HG02571 (cell line): ENCODE measurements at regions not wholly inside any gene's neighbourhood (a gene's known extent, or its start where the extent isn't known, plus 50 kb on each side); places are given as distances from the start of the nearest gene placed in this dataset.

Experiments
- ATAC-seq: cut with Tn5 transposase; IDR thresholded peaks from one replicate; pipeline ENCODE4 v1.9.1; 2021; ENCODE audit warnings: mild to moderate bottlenecking, moderate library complexity; ENCODE audit not compliant: unreplicated experiment

- no peak for ATAC-seq
These were observed 165.8 kb downstream of the INHBA start for GRCh38 chr7:41536873-41537665.

- no peak for ATAC-seq
These were observed 166.6 kb downstream of the INHBA start for GRCh38 chr7:41536122-41536872.

- no peak for ATAC-seq
These were observed 173.1 kb downstream of the INHBA start for GRCh38 chr7:41529831-41530230.

GRCh38 chr7:41524876-41525275 lies 178.0 kb downstream of the INHBA start:
- no peak for ATAC-seq

- no peak for ATAC-seq
These were observed 182.4 kb downstream of the INHBA start for GRCh38 chr7:41520445-41520844.

GRCh38 chr7:41517771-41518170 lies 185.1 kb downstream of the INHBA start:
- ATAC-seq, result no peak

GRCh38 chr7:41508755-41509154 lies 194.1 kb downstream of the INHBA start:
- no peak for ATAC-seq

GRCh38 chr7:41507686-41508268 lies 195.1 kb downstream of the INHBA start:
- no peak for ATAC-seq

GRCh38 chr7:41504214-41504980 lies 198.5 kb downstream of the INHBA start:
- no peak for ATAC-seq

- ATAC-seq, result no peak
These were observed 199.5 kb downstream of the INHBA start for GRCh38 chr7:41503438-41503837.

GRCh38 chr7:41501466-41501865 lies 201.4 kb downstream of the INHBA start:
- no peak for ATAC-seq

GRCh38 chr7:41501006-41501405 lies 201.9 kb downstream of the INHBA start:
- no peak for ATAC-seq

GRCh38 chr7:41492603-41493002 lies 210.3 kb downstream of the INHBA start:
- ATAC-seq, result no peak

- no peak for ATAC-seq
These were observed 210.9 kb downstream of the INHBA start for GRCh38 chr7:41491883-41492471.

GRCh38 chr7:41491308-41491707 lies 211.6 kb downstream of the INHBA start:
- no peak for ATAC-seq

GRCh38 chr7:41489885-41490284 lies 213.0 kb downstream of the INHBA start:
- ATAC-seq, result no peak

GRCh38 chr7:41487229-41487940 lies 215.5 kb downstream of the INHBA start:
- ATAC-seq, result no peak

- no peak for ATAC-seq
These were observed 221.5 kb downstream of the INHBA start for GRCh38 chr7:41481353-41481752.

- no peak for ATAC-seq
These were observed 224.7 kb downstream of the INHBA start for GRCh38 chr7:41478187-41478586.

- no peak for ATAC-seq
These were observed 226.5 kb downstream of the INHBA start for GRCh38 chr7:41476460-41476803.
